ENCODE measurements at regions not wholly inside any gene's neighbourhood (a gene's known extent, or its start where the extent isn't known, plus 50 kb on each side); places are given as distances from the start of the nearest gene placed in this dataset.
A peak's percentile ranks its signal among the peaks of the same experiment; 100 is the strongest.

- H3K36me3 ChIP-seq (ENCODE audit: low read depth), result no peaks in the 10 kb centered on the region
- no peaks in the 10 kb centered on the region for H3K27me3 ChIP-seq (ENCODE audit: insufficient read depth, poor library complexity, severe bottlenecking)
- H3K4me1 ChIP-seq (ENCODE audit: insufficient read depth, poor library complexity, severe bottlenecking), result peaks cover 6% of the 10 kb centered on the region
- ATAC-seq (ENCODE audit: low read depth) (no peak), DNase-seq (ENCODE audit: low spot score) (no peak)
- no peak overlapping the region for H3K27ac ChIP-seq (ENCODE audit: poor library complexity, severe bottlenecking)
- no peak overlapping the region for H3K4me3 ChIP-seq (ENCODE audit: severe bottlenecking)
- TF ChIP-seq, protein P1, sequence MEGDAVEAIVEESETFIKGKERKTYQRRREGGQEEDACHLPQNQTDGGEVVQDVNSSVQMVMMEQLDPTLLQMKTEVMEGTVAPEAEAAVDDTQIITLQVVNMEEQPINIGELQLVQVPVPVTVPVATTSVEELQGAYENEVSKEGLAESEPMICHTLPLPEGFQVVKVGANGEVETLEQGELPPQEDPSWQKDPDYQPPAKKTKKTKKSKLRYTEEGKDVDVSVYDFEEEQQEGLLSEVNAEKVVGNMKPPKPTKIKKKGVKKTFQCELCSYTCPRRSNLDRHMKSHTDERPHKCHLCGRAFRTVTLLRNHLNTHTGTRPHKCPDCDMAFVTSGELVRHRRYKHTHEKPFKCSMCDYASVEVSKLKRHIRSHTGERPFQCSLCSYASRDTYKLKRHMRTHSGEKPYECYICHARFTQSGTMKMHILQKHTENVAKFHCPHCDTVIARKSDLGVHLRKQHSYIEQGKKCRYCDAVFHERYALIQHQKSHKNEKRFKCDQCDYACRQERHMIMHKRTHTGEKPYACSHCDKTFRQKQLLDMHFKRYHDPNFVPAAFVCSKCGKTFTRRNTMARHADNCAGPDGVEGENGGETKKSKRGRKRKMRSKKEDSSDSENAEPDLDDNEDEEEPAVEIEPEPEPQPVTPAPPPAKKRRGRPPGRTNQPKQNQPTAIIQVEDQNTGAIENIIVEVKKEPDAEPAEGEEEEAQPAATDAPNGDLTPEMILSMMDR (IDR thresholded peaks at IDR 0.05; ENCODE audit: poor library complexity, severe bottlenecking), result no peak
- no peaks in the 10 kb centered on the region for H3K9me3 ChIP-seq (ENCODE audit: severe bottlenecking)
Measured at GRCh38 chr4:178553201-178553600, 1111.0 kb upstream of the AGA start.

- peaks cover 6% of the 10 kb centered on the region for H3K4me1 ChIP-seq (ENCODE audit: insufficient read depth, poor library complexity, severe bottlenecking)
- ATAC-seq (ENCODE audit: low read depth) (no peak), DNase-seq (ENCODE audit: low spot score) (no peak)
- H3K36me3 ChIP-seq (ENCODE audit: low read depth), result no peaks in the 10 kb centered on the region
- H3K9me3 ChIP-seq (ENCODE audit: severe bottlenecking), result no peaks in the 10 kb centered on the region
- TF ChIP-seq, protein P1 (IDR thresholded peaks at IDR 0.05; ENCODE audit: poor library complexity, severe bottlenecking), result no peak
- H3K27me3 ChIP-seq (ENCODE audit: insufficient read depth, poor library complexity, severe bottlenecking), result no peaks in the 10 kb centered on the region
- no peak overlapping the region for H3K27ac ChIP-seq (ENCODE audit: poor library complexity, severe bottlenecking)
- no peak overlapping the region for H3K4me3 ChIP-seq (ENCODE audit: severe bottlenecking)
Measured at GRCh38 chr4:178554352-178554751, 1112.1 kb upstream of the AGA start.

GRCh38 chr4:178556796-178557195 is 1114.6 kb upstream of the AGA start:
- ATAC-seq (ENCODE audit: low read depth), result peak; percentile 81
- no peaks in the 10 kb centered on the region for H3K36me3 ChIP-seq (ENCODE audit: low read depth)
- peaks cover 6% of the 10 kb centered on the region for H3K4me1 ChIP-seq (ENCODE audit: insufficient read depth, poor library complexity, severe bottlenecking)
- H3K4me3 ChIP-seq (ENCODE audit: severe bottlenecking), result no peak overlapping the region
- no peaks in the 10 kb centered on the region for H3K27me3 ChIP-seq (ENCODE audit: insufficient read depth, poor library complexity, severe bottlenecking)
- no peak for DNase-seq (ENCODE audit: low spot score)
- TF ChIP-seq, protein P1 (IDR thresholded peaks at IDR 0.05; ENCODE audit: poor library complexity, severe bottlenecking), result no peak
- H3K27ac ChIP-seq (ENCODE audit: poor library complexity, severe bottlenecking), result no peak overlapping the region
- no peaks in the 10 kb centered on the region for H3K9me3 ChIP-seq (ENCODE audit: severe bottlenecking)

GRCh38 chr4:178577933-178578332 is 1135.7 kb upstream of the AGA start:
- Histone ChIP-seq H3K4me3 (ENCODE audit: severe bottlenecking) (no peak overlapping the region), H3K36me3 (ENCODE audit: low read depth) (no peaks in the 10 kb centered on the region), H3K9me3 (ENCODE audit: severe bottlenecking) (no peaks in the 10 kb centered on the region), H3K27ac (ENCODE audit: poor library complexity, severe bottlenecking) (no peak overlapping the region), H3K4me1 (ENCODE audit: insufficient read depth, poor library complexity, severe bottlenecking) (no peaks in the 10 kb centered on the region), H3K27me3 (ENCODE audit: insufficient read depth, poor library complexity, severe bottlenecking) (no peaks in the 10 kb centered on the region)
- ATAC-seq (ENCODE audit: low read depth), result no peak
- no peak for DNase-seq (ENCODE audit: low spot score)
- TF ChIP-seq, protein P1 (IDR thresholded peaks at IDR 0.05; ENCODE audit: poor library complexity, severe bottlenecking), result peak; percentile 43

GRCh38 chr4:178595500-178596138 is 1153.4 kb upstream of the AGA start:
- Histone ChIP-seq H3K27ac (ENCODE audit: poor library complexity, severe bottlenecking) (no peak overlapping the region), H3K36me3 (ENCODE audit: low read depth) (no peaks in the 10 kb centered on the region), H3K27me3 (ENCODE audit: insufficient read depth, poor library complexity, severe bottlenecking) (no peaks in the 10 kb centered on the region), H3K4me3 (ENCODE audit: severe bottlenecking) (no peak overlapping the region), H3K4me1 (ENCODE audit: insufficient read depth, poor library complexity, severe bottlenecking) (no peaks in the 10 kb centered on the region), H3K9me3 (ENCODE audit: severe bottlenecking) (no peaks in the 10 kb centered on the region)
- TF ChIP-seq, protein P1 (IDR thresholded peaks at IDR 0.05; ENCODE audit: poor library complexity, severe bottlenecking), result no peak
- ATAC-seq (ENCODE audit: low read depth) (no peak), DNase-seq (ENCODE audit: low spot score) (no peak)

Measured in RWPE2 (cell line).